HepG2 (cell line): ENCODE measurements at regions not wholly inside any gene's neighbourhood (a gene's known extent, or its start where the extent isn't known, plus 50 kb on each side); places are given as distances from the start of the nearest gene placed in this dataset.

Source experiments
- ARID2 ChIP-seq: sonication (generic); formaldehyde crosslinking; IDR thresholded peaks from 2 replicates; pipeline ENCODE4 v1.8.1; 2022; ENCODE audit warnings: mild to moderate bottlenecking, missing genetic modification reagents, borderline replicate concordance
- ATF1 ChIP-seq: IDR thresholded peaks from 2 replicates; pipeline ENCODE4 v1.6.1; 2016; ENCODE audit warnings: mild to moderate bottlenecking, control low read depth
- EP300 ChIP-seq, 3 experiments: sonication (generic) in 1 of 3; formaldehyde crosslinking in 1 of 3; IDR thresholded peaks; 2 replicates each; pipeline versions ENCODE4 v1.5.1 to v1.6.1; 2011 to 2020; ENCODE audit warnings: low read depth in 2 of 3, low read length in 2 of 3, borderline replicate concordance in 1 of 3, improper control_type of control experiment in 1 of 3, mild to moderate bottlenecking in 1 of 3, missing genetic modification reagents in 1 of 3, moderate library complexity in 1 of 3
- IKZF1 ChIP-seq: fragments of 450-650 bp; IDR thresholded peaks from 2 replicates; pipeline ENCODE4 v1.7.1; 2016
- KDM2A ChIP-seq: sonication (generic); formaldehyde crosslinking; IDR thresholded peaks from 2 replicates; pipeline ENCODE4 v1.4.0; 2020; ENCODE audit warnings: low read depth, missing genetic modification reagents, borderline replicate concordance
- MBNL3 ChIP-seq: fragments of 250-450 bp; sonication (Bioruptor Pico); conservative IDR thresholded peaks from 2 replicates; pipeline ENCODE4 v1.8.0; 2022; ENCODE audit warnings: mild to moderate bottlenecking, inconsistent platforms
- NFATC3 ChIP-seq: sonication (generic); formaldehyde crosslinking; IDR thresholded peaks from 2 replicates; pipeline ENCODE4 v1.5.1; 2020; ENCODE audit warnings: mild to moderate bottlenecking, missing genetic modification reagents
- NFKB2 ChIP-seq: sonication (generic); formaldehyde crosslinking; IDR thresholded peaks from 2 replicates; pipeline ENCODE4 v1.4.0; 2020; ENCODE audit warnings: missing genetic modification reagents, borderline replicate concordance
- NPAS2 ChIP-seq: sonication (generic); formaldehyde crosslinking; IDR thresholded peaks from 2 replicates; pipeline ENCODE4 v1.8.0; 2022; ENCODE audit warnings: mild to moderate bottlenecking, missing genetic modification reagents, borderline replicate concordance
- POLR2G ChIP-seq: fragments of 200-400 bp; formaldehyde crosslinking; IDR thresholded peaks from 2 replicates; pipeline ENCODE4 v1.6.1; 2018; ENCODE audit warnings: mild to moderate bottlenecking, low read depth, low read length, moderate library complexity
- REL ChIP-seq: sonication (generic); formaldehyde crosslinking; conservative IDR thresholded peaks from 2 replicates; pipeline ENCODE4 v1.8.0; 2022; ENCODE audit warnings: mild to moderate bottlenecking, missing genetic modification reagents, moderate library complexity
- RELA ChIP-seq: sonication (generic); formaldehyde crosslinking; IDR thresholded peaks from 2 replicates; pipeline ENCODE4 v1.4.0; 2020; ENCODE audit warnings: missing genetic modification reagents
- ZNF34 ChIP-seq: sonication (generic); formaldehyde crosslinking; IDR thresholded peaks from 2 replicates; pipeline ENCODE4 v1.4.0; 2020; ENCODE audit warnings: mild to moderate bottlenecking, missing genetic modification reagents, borderline replicate concordance
- ZNF556 ChIP-seq: sonication (generic); formaldehyde crosslinking; IDR thresholded peaks from 2 replicates; pipeline ENCODE4 v1.4.0; 2020; ENCODE audit warnings: mild to moderate bottlenecking, missing genetic modification reagents, borderline replicate concordance
- ZNF678 ChIP-seq: sonication (generic); formaldehyde crosslinking; IDR thresholded peaks from 2 replicates; pipeline ENCODE4 v1.4.0; 2020; ENCODE audit warnings: mild to moderate bottlenecking, missing genetic modification reagents
- ZNF768 ChIP-seq: sonication (generic); formaldehyde crosslinking; IDR thresholded peaks from 2 replicates; pipeline ENCODE4 v1.4.0; 2020; ENCODE audit warnings: missing genetic modification reagents
- ZSCAN12 ChIP-seq: sonication (generic); formaldehyde crosslinking; IDR thresholded peaks from 2 replicates; pipeline ENCODE4 v1.9.0; 2021; ENCODE audit warnings: mild to moderate bottlenecking, missing genetic modification reagents
- TF ChIP-seq, protein P1 (sequence below): fragments of 450-650 bp; IDR thresholded peaks from 2 replicates; pipeline ENCODE4 v1.6.1; 2016
- TF ChIP-seq, protein P2 (sequence below): sonication (generic); formaldehyde crosslinking; IDR thresholded peaks from 2 replicates; pipeline ENCODE4 v1.5.0; 2020; ENCODE audit warnings: mild to moderate bottlenecking, missing genetic modification reagents
- TF ChIP-seq, protein P3 (sequence below), 2 experiments: sonication (generic) in 1 of 2; formaldehyde crosslinking in 1 of 2; IDR thresholded peaks; 2 replicates each; pipeline versions ENCODE4 v1.4.0 to v1.6.1; 2018 to 2020; ENCODE audit warnings: missing genetic modification reagents in 2 of 2, borderline replicate concordance in 1 of 2, low read depth in 1 of 2, mild to moderate bottlenecking in 1 of 2, missing biosample characterization in 1 of 2

DNA sequence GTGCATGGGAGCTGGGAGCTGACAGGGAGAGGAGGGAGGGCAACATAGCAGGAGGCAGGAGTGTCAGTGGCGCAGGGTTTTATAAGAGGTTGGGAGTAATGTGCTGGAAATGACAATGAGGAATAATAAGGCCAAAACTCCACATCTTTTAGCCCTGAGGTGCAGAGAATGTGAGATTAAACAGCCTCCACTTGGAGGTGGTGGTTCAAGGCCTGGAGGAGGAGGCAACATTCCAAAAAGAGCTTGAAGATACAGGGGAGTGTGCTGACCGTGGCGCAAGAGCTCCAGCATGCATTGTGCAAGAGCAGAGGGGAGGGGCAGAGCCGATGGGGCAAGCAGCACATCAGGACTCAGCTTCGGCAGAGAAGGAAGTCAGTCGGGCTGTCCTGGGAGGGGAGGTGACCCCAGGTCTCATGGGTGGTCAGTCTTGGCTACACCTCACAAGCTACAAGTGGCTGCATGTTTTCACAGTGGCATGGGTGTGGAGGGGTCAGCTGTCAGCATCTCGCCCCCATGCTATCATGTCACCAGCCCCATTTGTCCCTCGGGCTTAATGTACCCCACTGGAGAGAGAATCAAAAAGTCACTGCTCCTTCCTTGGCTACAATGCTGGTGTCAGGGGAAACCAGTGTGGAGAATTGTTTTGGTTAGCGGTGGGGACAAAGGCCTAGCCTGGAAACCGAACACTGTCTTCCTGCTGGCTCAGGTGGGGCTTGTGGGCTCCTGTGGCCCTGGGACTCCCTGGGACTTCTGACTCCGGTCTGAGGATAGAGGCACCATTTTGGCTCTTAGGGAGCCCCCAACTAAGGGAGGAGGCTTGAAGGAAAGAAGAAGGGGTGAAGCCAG lies 208.0 kb downstream of the ZFP36L2 start (continued):
- TF ChIP-seq, protein P1, sequence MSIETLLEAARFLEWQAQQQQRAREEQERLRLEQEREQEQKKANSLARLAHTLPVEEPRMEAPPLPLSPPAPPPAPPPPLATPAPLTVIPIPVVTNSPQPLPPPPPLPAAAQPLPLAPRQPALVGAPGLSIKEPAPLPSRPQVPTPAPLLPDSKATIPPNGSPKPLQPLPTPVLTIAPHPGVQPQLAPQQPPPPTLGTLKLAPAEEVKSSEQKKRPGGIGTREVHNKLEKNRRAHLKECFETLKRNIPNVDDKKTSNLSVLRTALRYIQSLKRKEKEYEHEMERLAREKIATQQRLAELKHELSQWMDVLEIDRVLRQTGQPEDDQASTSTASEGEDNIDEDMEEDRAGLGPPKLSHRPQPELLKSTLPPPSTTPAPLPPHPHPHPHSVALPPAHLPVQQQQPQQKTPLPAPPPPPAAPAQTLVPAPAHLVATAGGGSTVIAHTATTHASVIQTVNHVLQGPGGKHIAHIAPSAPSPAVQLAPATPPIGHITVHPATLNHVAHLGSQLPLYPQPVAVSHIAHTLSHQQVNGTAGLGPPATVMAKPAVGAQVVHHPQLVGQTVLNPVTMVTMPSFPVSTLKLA, result no peak
- TF ChIP-seq NFKB2 (peak; percentile 70; the same call in 1 of the 2 replicates), ZNF556 (CRISPR knock-in tag) (peak; percentile 98), KDM2A (CRISPR knock-in tag) (peak; percentile 67; the same call in 1 of the 2 replicates), NFATC3 (CRISPR knock-in tag) (no peak), ZNF678 (no peak), NPAS2 (CRISPR knock-in tag) (no peak), POLR2G (peak; percentile 68), ZNF34 (peak; percentile 99), RELA (CRISPR knock-in tag) (0 out of 2 replicates have a peak, but pooled peaks have one; percentile 65), ZSCAN12 (CRISPR knock-in tag) (no peak), IKZF1 (no peak), ZNF768 (CRISPR knock-in tag) (peak; percentile 54; the same call in 1 of the 2 replicates), ATF1 (CRISPR knock-in tag) (no peak), ARID2 (CRISPR knock-in tag) (peak; percentile 71; the same call in 1 of the 2 replicates), REL (no peak), MBNL3 (no peak), EP300 (IDR thresholded peaks at IDR 0.05; ENCODE audit: low read depth in 2 of 2, low read length in 2 of 2) (peak; percentile 78 to 96; a peak in 3 of 4 replicates), EP300 (CRISPR knock-in tag; IDR thresholded peaks at IDR 0.05; ENCODE audit: borderline replicate concordance) (peak; percentile 80; the same call in 1 of the 2 replicates)
- TF ChIP-seq, protein P2, sequence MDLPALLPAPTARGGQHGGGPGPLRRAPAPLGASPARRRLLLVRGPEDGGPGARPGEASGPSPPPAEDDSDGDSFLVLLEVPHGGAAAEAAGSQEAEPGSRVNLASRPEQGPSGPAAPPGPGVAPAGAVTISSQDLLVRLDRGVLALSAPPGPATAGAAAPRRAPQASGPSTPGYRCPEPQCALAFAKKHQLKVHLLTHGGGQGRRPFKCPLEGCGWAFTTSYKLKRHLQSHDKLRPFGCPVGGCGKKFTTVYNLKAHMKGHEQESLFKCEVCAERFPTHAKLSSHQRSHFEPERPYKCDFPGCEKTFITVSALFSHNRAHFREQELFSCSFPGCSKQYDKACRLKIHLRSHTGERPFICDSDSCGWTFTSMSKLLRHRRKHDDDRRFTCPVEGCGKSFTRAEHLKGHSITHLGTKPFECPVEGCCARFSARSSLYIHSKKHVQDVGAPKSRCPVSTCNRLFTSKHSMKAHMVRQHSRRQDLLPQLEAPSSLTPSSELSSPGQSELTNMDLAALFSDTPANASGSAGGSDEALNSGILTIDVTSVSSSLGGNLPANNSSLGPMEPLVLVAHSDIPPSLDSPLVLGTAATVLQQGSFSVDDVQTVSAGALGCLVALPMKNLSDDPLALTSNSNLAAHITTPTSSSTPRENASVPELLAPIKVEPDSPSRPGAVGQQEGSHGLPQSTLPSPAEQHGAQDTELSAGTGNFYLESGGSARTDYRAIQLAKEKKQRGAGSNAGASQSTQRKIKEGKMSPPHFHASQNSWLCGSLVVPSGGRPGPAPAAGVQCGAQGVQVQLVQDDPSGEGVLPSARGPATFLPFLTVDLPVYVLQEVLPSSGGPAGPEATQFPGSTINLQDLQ, result no peak
- TF ChIP-seq, protein P3, sequence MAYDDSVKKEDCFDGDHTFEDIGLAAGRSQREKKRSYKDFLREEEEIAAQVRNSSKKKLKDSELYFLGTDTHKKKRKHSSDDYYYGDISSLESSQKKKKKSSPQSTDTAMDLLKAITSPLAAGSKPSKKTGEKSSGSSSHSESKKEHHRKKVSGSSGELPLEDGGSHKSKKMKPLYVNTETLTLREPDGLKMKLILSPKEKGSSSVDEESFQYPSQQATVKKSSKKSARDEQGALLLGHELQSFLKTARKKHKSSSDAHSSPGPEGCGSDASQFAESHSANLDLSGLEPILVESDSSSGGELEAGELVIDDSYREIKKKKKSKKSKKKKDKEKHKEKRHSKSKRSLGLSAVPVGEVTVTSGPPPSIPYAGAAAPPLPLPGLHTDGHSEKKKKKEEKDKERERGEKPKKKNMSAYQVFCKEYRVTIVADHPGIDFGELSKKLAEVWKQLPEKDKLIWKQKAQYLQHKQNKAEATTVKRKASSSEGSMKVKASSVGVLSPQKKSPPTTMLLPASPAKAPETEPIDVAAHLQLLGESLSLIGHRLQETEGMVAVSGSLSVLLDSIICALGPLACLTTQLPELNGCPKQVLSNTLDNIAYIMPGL (CRISPR knock-in tag; IDR thresholded peaks at IDR 0.05; ENCODE audit: borderline replicate concordance in 1 of 2, low read depth in 1 of 2), result peak in 1 of 2 experiments; percentile 71; a peak in 3 of 4 replicates
